Endothelial cell of umbilical vein (primary cell): ENCODE measurements at regions not wholly inside any gene's neighbourhood (a gene's known extent, or its start where the extent isn't known, plus 50 kb on each side); places are given as distances from the start of the nearest gene placed in this dataset.

Source experiments
- BruUV-seq: library from RNA; stranded (reverse); fragments of 400-500 nt; replicated peaks from 2 replicates; lab custom pipeline; 2021; lab: Mats Ljungman, UMichigan
- CTCF ChIA-PET: fragments of 300-600, 350-600 bp; sonication (Branson Sonifier 250); formaldehyde crosslinking; loops from one replicate; lab custom pipeline; 2021; ENCODE audit warnings: antibody characterized with exemption, inconsistent platforms; lab: Charles Lee
- POLR2A ChIA-PET: fragments of 300-600, 350-600 bp; sonication (Branson Sonifier 250); formaldehyde crosslinking; loops from one replicate; lab custom pipeline; 2021; ENCODE audit warnings: antibody characterized with exemption, inconsistent platforms; lab: Charles Lee
- DNase-seq: peaks from one replicate; pipeline ENCODE4 v3.0.0-alpha.2; 2011; ENCODE audit warnings: low read depth, low spot score
- FAIRE-seq: peaks from 2 replicates; lab custom pipeline; 2011; peaks lifted over from hg19 to GRCh38; lab: Jason Lieb, UNC
- H2AFZ ChIP-seq: 2 replicates; pipeline ENCODE4 v1.6.0; 2012; ENCODE audit warnings: low read depth, low read length, control low read depth, inconsistent platforms
- H3K27ac ChIP-seq: 2 replicates; pipeline ENCODE4 v1.5.1; 2011; ENCODE audit warnings: low read depth, mild to moderate bottlenecking, control low read depth, low read length, moderate library complexity; ENCODE audit not compliant: insufficient read depth
- H3K27me3 ChIP-seq, 2 experiments: 2 replicates each; pipeline versions ENCODE4 v1.6.0 to v1.6.1; 2011; ENCODE audit warnings: low read length in 2 of 2, mixed read lengths in 1 of 2; ENCODE audit not compliant: control insufficient read depth in 2 of 2, insufficient read depth in 2 of 2
- H3K36me3 ChIP-seq, 2 experiments: 2 replicates in 1 of 2; 3 replicates in 1 of 2; pipeline ENCODE4 v1.5.1; 2011; ENCODE audit warnings: low read length in 2 of 2, mild to moderate bottlenecking in 1 of 2, moderate library complexity in 1 of 2; ENCODE audit not compliant: control insufficient read depth in 2 of 2, insufficient read depth in 2 of 2; ENCODE audit errors: extremely low read depth in 1 of 2
- H3K4me1 ChIP-seq: 3 replicates; pipeline ENCODE4 v1.5.1; 2011; ENCODE audit warnings: mild to moderate bottlenecking, low read length; ENCODE audit not compliant: control insufficient read depth, insufficient read depth; ENCODE audit errors: extremely low read depth
- H3K4me2 ChIP-seq: 2 replicates; pipeline ENCODE4 v1.6.1; 2011; ENCODE audit warnings: low read length, control low read depth, mixed read lengths; ENCODE audit not compliant: insufficient read depth
- H3K4me3 ChIP-seq, 3 experiments: fragments of 200-600 bp in 1 of 3; sonication (generic), shearing (Covaris generic) in 1 of 3; replicated peaks in 1 of 3; 2 replicates each; pipeline ENCODE4 v1.5.1; 2011 to 2016; ENCODE audit warnings: control low read depth in 3 of 3, low read length in 3 of 3, mild to moderate bottlenecking in 2 of 3, inconsistent platforms in 1 of 3, low read depth in 1 of 3, moderate library complexity in 1 of 3; ENCODE audit not compliant: insufficient read depth in 1 of 3
- H3K79me2 ChIP-seq: 2 replicates; pipeline ENCODE4 v1.6.0; 2012; ENCODE audit warnings: low read length, inconsistent platforms; ENCODE audit not compliant: control insufficient read depth, insufficient read depth
- H3K9ac ChIP-seq: replicated peaks from 2 replicates; pipeline ENCODE3; 2011; ENCODE audit warnings: low read length, control low read depth; ENCODE audit not compliant: insufficient read depth; ENCODE audit errors: extremely low read depth
- H3K9me1 ChIP-seq: replicated peaks from 3 replicates; pipeline ENCODE4 v1.6.0; 2011; ENCODE audit warnings: mild to moderate bottlenecking, low read length; ENCODE audit not compliant: control insufficient read depth, insufficient read depth; ENCODE audit errors: extremely low read depth
- H3K9me3 ChIP-seq: replicated peaks from 2 replicates; pipeline ENCODE4 v1.5.1; 2012; ENCODE audit warnings: low read length, inconsistent platforms; ENCODE audit not compliant: control insufficient read depth, insufficient read depth
- H4K20me1 ChIP-seq: replicated peaks from 2 replicates; pipeline ENCODE3; 2011; ENCODE audit warnings: mild to moderate bottlenecking, low read length; ENCODE audit not compliant: control insufficient read depth, insufficient read depth; ENCODE audit errors: extremely low read depth
- EZH2 ChIP-seq: IDR thresholded peaks from 2 replicates; pipeline ENCODE4 v1.6.1; 2012; ENCODE audit warnings: borderline replicate concordance, low read depth, mild to moderate bottlenecking, moderate library complexity, low read length, inconsistent platforms; ENCODE audit not compliant: severe bottlenecking
- JUN ChIP-seq: IDR thresholded peaks from 2 replicates; pipeline ENCODE4 v1.6.1; 2011; ENCODE audit warnings: borderline replicate concordance, low read depth; ENCODE audit not compliant: insufficient read length, insufficient read depth
- MAX ChIP-seq: IDR thresholded peaks from 2 replicates; pipeline ENCODE4 v1.6.1; 2011; ENCODE audit not compliant: insufficient read depth, insufficient read length
- MYC ChIP-seq: IDR thresholded peaks from one replicate; pipeline ENCODE4 v1.6.1; 2011; ENCODE audit warnings: mild to moderate bottlenecking, low read depth, low read length
- POLR2A ChIP-seq: IDR thresholded peaks from 2 replicates; pipeline ENCODE4 v1.6.1; 2012; ENCODE audit warnings: low read depth, mild to moderate bottlenecking, control low read depth, low read length
- POLR2AphosphoS5 ChIP-seq: IDR thresholded peaks from 2 replicates; pipeline ENCODE4 v1.6.1; 2012; ENCODE audit warnings: low read depth, mild to moderate bottlenecking, control low read depth, low read length, moderate library complexity; ENCODE audit not compliant: insufficient read depth
- dilution Hi-C: fragments of 300-500 bp; cut with MboI; formaldehyde crosslinking; loops from one replicate; pipeline ENCODE4 v1.15.0; 2019; ENCODE audit warnings: low sequenced_read_pairs; ENCODE audit not compliant: extremely low pct_ligation_motif_present
- intact Hi-C: fragments of 100-400 bp; cut with micrococcal nuclease; formaldehyde crosslinking; loops from one replicate; pipeline ENCODE4 v1.10.0; 2022

- Histone ChIP-seq H3K9me1 (no peaks in the 10 kb centered on the region), H3K27ac (no peak overlapping the region), H3K9me3 (no peaks in the 10 kb centered on the region), H3K36me3 (no peaks in the 10 kb centered on the region), H3K9ac (no peak overlapping the region), H3K79me2 (no peaks in the 10 kb centered on the region), H3K27me3 (no peaks in the 10 kb centered on the region), H4K20me1 (no peaks in the 10 kb centered on the region), H3K4me2 (no peak overlapping the region), H3K4me3 (no peak overlapping the region), H2AFZ (no peak overlapping the region), H3K4me1 (no peaks in the 10 kb centered on the region)
- no peak for DNase-seq
- BruUV-seq, result no TSS peak
- ChIA-PET POLR2A (no interaction called here), CTCF (no interaction called here)
- dilution Hi-C loops (no loop called here), intact Hi-C loops (no loop called here)
- TF ChIP-seq POLR2A, result no peak
- no peak for TF ChIP-seq EZH2
- no peak for TF ChIP-seq POLR2AphosphoS5
- TF ChIP-seq MAX, result no peak
- no peak for TF ChIP-seq JUN
- no peak for FAIRE-seq
Measured at GRCh38 chr16:62954144-62955032, 918.1 kb upstream of the CDH8 start.

- Histone ChIP-seq H3K27me3 (no peaks in the 10 kb centered on the region), H3K79me2 (no peaks in the 10 kb centered on the region), H3K4me2 (no peak overlapping the region), H3K27ac (no peak overlapping the region), H3K9me3 (peaks cover 5% of the 10 kb centered on the region), H2AFZ (no peak overlapping the region), H3K9ac (no peak overlapping the region), H3K4me1 (no peaks in the 10 kb centered on the region), H3K4me3 (no peak overlapping the region), H4K20me1 (no peaks in the 10 kb centered on the region), H3K9me1 (no peaks in the 10 kb centered on the region), H3K36me3 (no peaks in the 10 kb centered on the region)
- dilution Hi-C loops (no loop called here), intact Hi-C loops (no loop called here)
- no peak for TF ChIP-seq MAX
- TF ChIP-seq MYC, result no peak
- POLR2A ChIA-PET, result no interaction called here
- CTCF ChIA-PET, result no interaction called here
- no TSS peak for BruUV-seq
- FAIRE-seq (no peak), DNase-seq (no peak)
Measured at GRCh38 chr16:62950351-62950750, 914.1 kb upstream of the CDH8 start.
